ENCODE measurements at regions not wholly inside any gene's neighbourhood (a gene's known extent, or its start where the extent isn't known, plus 50 kb on each side); places are given as distances from the start of the nearest gene placed in this dataset.

GRCh38 chr3:82875401-82875800, 1114.0 kb upstream of the GBE1 start:
- Histone ChIP-seq H3K9me2 (ENCODE audit: insufficient read depth) (no peaks in the 10 kb centered on the region), H3K4me1 (ENCODE audit: insufficient read depth) (peaks cover 15% of the 10 kb centered on the region; the same call in 1 of the 2 replicates), H3K27ac (ENCODE audit: low read depth) (no peak overlapping the region), H3F3A (replicated peaks; ENCODE audit: low read depth) (no peaks in the 10 kb centered on the region), H3K27me3 (ENCODE audit: insufficient read depth) (no peaks in the 10 kb centered on the region), H3K79me2 (replicated peaks; ENCODE audit: insufficient read depth) (no peaks in the 10 kb centered on the region), H3K4me2 (no peak overlapping the region), H3K4me3 (no peak overlapping the region), H4K20me1 (replicated peaks; ENCODE audit: insufficient read depth) (no peaks in the 10 kb centered on the region), H2AFZ (peak overlapping the region; percentile 38; the same call in 1 of the 2 replicates), H3K36me3 (ENCODE audit: insufficient read depth) (no peaks in the 10 kb centered on the region)
- no peak overlapping the region for H3K4me3 Mint-ChIP-seq
- TF ChIP-seq JUNB (IDR thresholded peaks at IDR 0.05; ENCODE audit: unreplicated experiment): no peak
- no peak for TF ChIP-seq NANOG (IDR thresholded peaks at IDR 0.05; ENCODE audit: borderline replicate concordance)
- no peak for TF ChIP-seq EZH2 (IDR thresholded peaks at IDR 0.05; ENCODE audit: low read depth, unreplicated experiment)
- H3K36me3 Mint-ChIP-seq (ENCODE audit: low read depth): no peaks in the 10 kb centered on the region
- ATAC-seq (no peak), DNase-seq (ENCODE audit: low spot score) (no peak)
- peaks cover 7% of the 10 kb centered on the region; the same call in 2 of the 3 replicates for H3K4me1 Mint-ChIP-seq
- no peaks in the 10 kb centered on the region for H3K9me3 Mint-ChIP-seq
- no peak overlapping the region for H3K27ac Mint-ChIP-seq
- no peaks in the 10 kb centered on the region for H3K27me3 Mint-ChIP-seq (ENCODE audit: insufficient read depth, low read depth, poor library complexity)

GRCh38 chr3:82839871-82840270, 1078.4 kb upstream of the GBE1 start:
- Histone ChIP-seq H3K4me3 (no peak overlapping the region), H3K27ac (ENCODE audit: low read depth) (no peak overlapping the region), H3F3A (replicated peaks; ENCODE audit: low read depth) (no peaks in the 10 kb centered on the region), H3K79me2 (replicated peaks; ENCODE audit: insufficient read depth) (no peaks in the 10 kb centered on the region), H3K36me3 (ENCODE audit: insufficient read depth) (no peaks in the 10 kb centered on the region), H3K9me2 (ENCODE audit: insufficient read depth) (no peaks in the 10 kb centered on the region), H4K20me1 (replicated peaks; ENCODE audit: insufficient read depth) (no peaks in the 10 kb centered on the region), H3K4me2 (no peak overlapping the region), H2AFZ (no peak overlapping the region), H3K4me1 (ENCODE audit: insufficient read depth) (no peaks in the 10 kb centered on the region), H3K27me3 (ENCODE audit: insufficient read depth) (no peaks in the 10 kb centered on the region)
- no peak for DNase-seq (ENCODE audit: low spot score)
- Mint-ChIP-seq H3K4me3 (no peak overlapping the region), H3K27me3 (ENCODE audit: insufficient read depth, low read depth, poor library complexity) (no peaks in the 10 kb centered on the region), H3K36me3 (ENCODE audit: low read depth) (peaks cover 12% of the 10 kb centered on the region), H3K9me3 (peaks cover 19% of the 10 kb centered on the region), H3K4me1 (peaks cover 7% of the 10 kb centered on the region; the same call in 2 of the 3 replicates), H3K27ac (no peak overlapping the region)
- no peak for ATAC-seq
- TF ChIP-seq EZH2phosphoT487 (IDR thresholded peaks at IDR 0.05; ENCODE audit: unreplicated experiment) (no peak), CTCF (conservative IDR thresholded peaks at IDR 0.05; ENCODE audit: low read depth in 2 of 2) (no peak), STAT1 (IDR thresholded peaks at IDR 0.05; ENCODE audit: unreplicated experiment) (no peak), NANOG (IDR thresholded peaks at IDR 0.05; ENCODE audit: borderline replicate concordance) (no peak), ZNF462 (CRISPR knock-in tag; IDR thresholded peaks at IDR 0.05) (no peak), ZNF114 (CRISPR knock-in tag; IDR thresholded peaks at IDR 0.05) (no peak), CREB1 (CRISPR knock-in tag; IDR thresholded peaks at IDR 0.05; ENCODE audit: low read depth) (no peak)
